C4-2B (cell line): ENCODE measurements at regions not wholly inside any gene's neighbourhood (a gene's known extent, or its start where the extent isn't known, plus 50 kb on each side); places are given as distances from the start of the nearest gene placed in this dataset.
"Not testable (repeated sequence)": the region's sequence is repeated elsewhere in the genome, so short reads cannot be mapped to it uniquely, and the experiment has no call there.

ENCODE experiments used
- H3K27ac ChIP-seq: fragments of 450-650 bp; 2 replicates; pipeline ENCODE4 v1.5.1; 2017
- CTCF ChIP-seq: fragments of 450-650 bp; conservative IDR thresholded peaks from 2 replicates; pipeline ENCODE4 v1.5.1; 2017; ENCODE audit warnings: mild to moderate bottlenecking
- ZFX ChIP-seq: fragments of 450-650 bp; IDR thresholded peaks from 2 replicates; pipeline ENCODE4 v1.6.1; 2017

GRCh38 chr10:90020506-90020905 is 319.1 kb downstream of the KIF20B start:
- no peak overlapping the region for H3K27ac ChIP-seq
- TF ChIP-seq ZFX = no peak

GRCh38 chr10:90023950-90024349 is 322.6 kb downstream of the KIF20B start:
- H3K27ac ChIP-seq = peak overlapping the region; percentile 64
- TF ChIP-seq CTCF (no peak), ZFX (no peak)

- no peak for TF ChIP-seq ZFX
- no peak for TF ChIP-seq CTCF
- no peak overlapping the region for H3K27ac ChIP-seq
Observed at GRCh38 chr10:90028312-90028711, 326.9 kb downstream of the KIF20B start.

GRCh38 chr10:90031776-90032175 is 330.4 kb downstream of the KIF20B start:
- TF ChIP-seq CTCF = no peak
- TF ChIP-seq ZFX = no peak
- H3K27ac ChIP-seq = no peak overlapping the region

- H3K27ac ChIP-seq = no peak overlapping the region
- no peak for TF ChIP-seq CTCF
- no peak for TF ChIP-seq ZFX
Observed at GRCh38 chr10:90032519-90032918, 331.1 kb downstream of the KIF20B start.

- H3K27ac ChIP-seq = not testable (repeated sequence)
Observed at GRCh38 chr10:90034862-90035261, 333.5 kb downstream of the KIF20B start.

GRCh38 chr10:90041585-90041984 is 340.2 kb downstream of the KIF20B start:
- no peak for TF ChIP-seq ZFX
- no peak for TF ChIP-seq CTCF

GRCh38 chr10:90042075-90042474 is 340.7 kb downstream of the KIF20B start:
- no peak for TF ChIP-seq ZFX
- no peak for TF ChIP-seq CTCF
- H3K27ac ChIP-seq = no peak overlapping the region

More at GRCh38 chr10:90041585-90041984, 340.2 kb downstream of the KIF20B start:
- no peak overlapping the region for H3K27ac ChIP-seq
